ENCODE measurements at regions not wholly inside any gene's neighbourhood (a gene's known extent, or its start where the extent isn't known, plus 50 kb on each side); places are given as distances from the start of the nearest gene placed in this dataset.

DNA sequence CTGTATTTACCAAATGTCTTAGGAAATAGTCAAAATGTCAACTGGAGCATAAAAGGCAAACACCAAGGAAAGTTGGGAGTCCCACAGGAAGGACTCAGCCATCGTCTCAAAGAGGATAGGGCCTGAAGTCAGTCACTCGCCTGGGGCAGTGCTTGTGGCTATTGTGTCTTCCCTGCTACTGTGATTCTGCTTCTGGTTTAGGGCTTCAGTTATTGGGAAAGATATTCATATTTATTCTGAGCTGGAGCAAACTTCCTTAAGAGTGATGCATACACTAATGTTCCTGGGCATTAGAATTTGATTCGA lies 118.1 kb downstream of the EDEM1 start:
- no peak for DNase-seq

- DNase-seq: no peak
These were observed 121.7 kb downstream of the EDEM1 start for GRCh38 chr3:5309171-5309570.

DNA sequence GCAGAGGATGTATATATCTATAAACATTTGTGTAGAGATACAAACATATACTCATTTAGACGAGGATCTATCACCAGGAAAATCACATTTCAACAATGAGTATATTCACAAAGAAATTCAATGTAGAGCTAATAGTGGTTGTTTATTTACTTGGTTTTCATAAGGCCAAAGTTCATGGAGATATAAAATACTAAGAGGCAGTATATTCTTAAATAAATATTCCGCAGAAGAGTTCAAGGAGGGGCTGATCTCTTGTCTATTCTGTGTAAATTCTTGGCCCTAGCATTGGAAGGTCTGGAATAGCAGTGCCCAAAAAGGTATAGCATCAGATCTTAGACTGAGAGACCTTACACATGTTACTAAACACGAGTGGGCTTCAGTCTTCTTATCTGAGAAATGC lies 122.1 kb downstream of the EDEM1 start:
- no peak for DNase-seq

DNA sequence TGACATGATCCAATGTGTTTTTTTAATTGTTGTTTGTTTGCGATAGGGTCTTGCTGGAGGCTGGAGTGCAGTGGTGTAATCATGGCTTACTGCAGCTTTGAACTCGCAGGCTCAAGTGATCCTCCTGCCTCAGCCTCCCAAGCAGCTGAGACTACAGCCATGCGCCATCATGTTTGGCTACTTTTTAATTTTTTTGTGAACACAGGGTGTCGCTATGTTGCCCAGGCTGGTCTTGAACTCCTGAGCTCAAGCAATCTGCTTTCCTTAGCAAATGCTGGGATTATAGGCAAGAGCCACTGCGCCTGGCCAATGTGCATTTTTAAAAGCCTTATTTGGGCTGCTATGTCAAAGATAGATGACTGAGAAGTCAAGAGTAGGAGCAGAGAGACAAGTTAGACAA lies 123.0 kb downstream of the EDEM1 start:
- DNase-seq: no peak

DNA sequence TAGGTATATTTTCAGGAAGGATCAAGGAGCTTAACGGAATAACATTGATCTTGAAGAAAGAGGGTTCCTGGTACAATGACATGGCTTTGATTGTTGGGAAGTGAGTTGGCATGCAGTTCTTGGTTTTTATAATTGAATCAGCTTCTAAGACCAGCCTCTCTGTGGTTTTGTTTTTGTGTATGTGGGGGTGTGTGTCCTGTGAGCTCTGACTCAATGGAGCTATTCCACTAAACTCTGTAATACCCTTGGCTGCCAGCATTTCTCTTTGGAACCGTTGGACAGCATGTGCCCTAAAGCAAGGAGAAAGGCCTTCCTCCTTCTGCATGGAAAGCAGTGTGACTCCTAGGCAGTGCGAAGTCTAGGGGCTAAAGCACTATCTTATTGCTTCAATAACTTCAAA lies 124.8 kb downstream of the EDEM1 start:
- DNase-seq: no peak

- DNase-seq: no peak
These were observed 127.4 kb downstream of the EDEM1 start for GRCh38 chr3:5314897-5315296.

GRCh38 chr3:5317557-5317956 lies 130.1 kb downstream of the EDEM1 start:
- DNase-seq: no peak

- no peak for DNase-seq
These were observed 131.9 kb downstream of the EDEM1 start for GRCh38 chr3:5319454-5319853.

GRCh38 chr3:5321666-5322340 lies 134.3 kb downstream of the EDEM1 start:
- DNase-seq: no peak

DNA sequence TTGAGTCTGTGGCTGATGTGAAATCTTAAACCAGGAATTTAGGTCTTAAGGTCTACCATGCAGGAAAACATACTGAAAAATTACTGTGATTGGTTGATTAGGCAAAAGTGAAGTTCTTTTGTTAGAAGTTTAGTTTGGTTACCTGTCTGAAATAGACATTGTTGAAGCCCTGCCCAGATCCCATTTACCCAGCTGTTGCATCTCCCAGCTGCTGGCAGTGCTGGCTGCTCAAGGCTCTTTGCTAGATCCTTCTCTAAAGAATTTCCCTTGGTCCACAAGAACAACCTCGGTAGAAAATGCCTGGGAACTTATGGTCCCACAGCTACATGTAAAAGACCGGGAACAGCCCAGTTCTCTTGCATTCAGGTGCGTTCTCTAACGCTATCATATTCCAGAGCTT lies 137.3 kb downstream of the EDEM1 start:
- DNase-seq: no peak

DNA sequence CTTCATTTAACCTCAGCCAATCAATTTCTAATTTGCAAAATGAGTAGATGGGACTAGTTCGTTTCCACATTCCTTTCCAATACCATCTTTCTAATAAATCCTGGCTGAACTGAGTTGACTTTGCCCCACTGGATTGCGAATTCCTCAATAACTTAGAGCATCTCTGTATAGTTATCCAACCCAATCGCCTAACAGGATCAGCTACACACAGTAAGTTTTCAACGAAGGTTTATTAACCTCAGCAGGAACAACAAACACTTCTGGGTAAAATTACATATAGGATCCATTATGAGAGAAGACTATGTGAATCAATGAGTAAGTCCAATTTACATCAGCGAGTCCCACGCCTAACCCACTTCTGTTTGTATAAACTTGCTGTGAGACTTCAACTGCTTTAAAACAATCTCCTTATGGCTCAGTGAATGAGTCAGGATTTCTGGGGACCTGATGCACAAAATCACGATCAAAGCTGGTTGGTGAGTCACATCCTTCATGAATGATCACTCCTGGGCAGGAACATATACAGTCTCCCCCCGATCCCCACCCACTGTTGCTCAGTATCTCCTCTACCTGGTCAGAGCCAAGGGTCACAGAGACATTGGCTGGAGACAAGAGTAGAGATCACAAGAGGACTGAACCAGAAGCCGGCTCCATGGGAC lies 142.8 kb downstream of the EDEM1 start:
- DNase-seq: peak; percentile 56

GRCh38 chr3:5331567-5332269 lies 144.2 kb downstream of the EDEM1 start:
- DNase-seq: no peak

GRCh38 chr3:5332270-5332956 lies 144.9 kb downstream of the EDEM1 start:
- DNase-seq: no peak

- no peak for DNase-seq
These were observed 152.5 kb downstream of the EDEM1 start for GRCh38 chr3:5339967-5340535.

- no peak for DNase-seq
These were observed 154.1 kb downstream of the EDEM1 start for GRCh38 chr3:5341610-5342009.

GRCh38 chr3:5343459-5343858 lies 156.0 kb downstream of the EDEM1 start:
- DNase-seq: no peak

GRCh38 chr3:5344707-5345106 lies 157.2 kb downstream of the EDEM1 start:
- no peak for DNase-seq

- DNase-seq: no peak
These were observed 160.0 kb downstream of the EDEM1 start for GRCh38 chr3:5347486-5347885.

DNA sequence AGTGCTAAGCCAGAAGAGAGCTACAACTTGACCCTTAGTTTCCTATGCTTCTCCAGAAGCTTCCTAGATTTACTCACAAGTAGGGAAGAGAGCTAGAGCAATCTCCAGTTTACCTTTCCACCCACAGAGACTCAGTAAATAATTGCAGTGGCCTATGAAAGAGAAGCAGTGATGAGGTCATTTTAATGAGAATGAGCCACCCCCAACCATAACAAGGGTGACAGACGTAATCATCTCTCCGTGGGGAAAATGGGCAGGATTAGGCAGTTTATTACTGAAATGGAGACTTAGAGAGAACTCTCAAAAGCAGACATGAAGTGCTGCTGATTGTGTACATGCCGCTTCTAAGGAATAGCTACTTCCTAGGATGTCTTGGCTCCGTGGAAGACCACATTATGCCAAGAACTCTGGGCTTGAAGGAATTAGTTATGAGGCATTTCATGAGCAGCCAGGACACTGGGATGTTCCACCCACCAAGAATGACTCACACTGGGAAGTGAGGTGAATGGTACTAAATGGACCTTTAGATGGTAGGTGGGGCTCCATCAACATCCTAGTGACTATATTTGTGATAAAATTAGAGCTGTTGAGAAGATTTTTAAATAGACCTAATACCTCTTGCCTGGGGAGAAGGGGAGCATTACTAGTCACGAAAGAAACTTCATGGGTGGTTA lies 160.9 kb downstream of the EDEM1 start:
- DNase-seq: no peak

- no peak for DNase-seq
These were observed 161.8 kb downstream of the EDEM1 start for GRCh38 chr3:5349343-5349742.

DNA sequence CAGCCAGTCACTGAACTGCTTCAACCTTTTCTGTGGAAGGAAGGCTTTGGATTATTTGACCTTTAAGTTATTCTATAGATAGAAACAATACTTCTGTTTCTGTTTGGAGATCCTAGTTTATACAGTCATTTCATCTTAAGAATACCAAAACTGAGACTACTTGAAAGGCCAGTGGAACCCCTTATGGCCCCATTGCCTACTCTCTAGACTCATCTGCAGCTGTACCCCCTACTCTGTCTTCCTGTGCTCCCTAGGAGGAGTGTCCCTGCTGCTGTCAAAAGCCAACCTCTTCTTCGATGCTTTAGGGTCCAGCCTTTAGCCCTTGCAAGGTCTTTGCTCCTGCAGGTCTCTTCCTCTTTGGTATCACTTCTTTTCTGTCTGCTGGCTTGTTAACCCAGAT lies 169.6 kb downstream of the EDEM1 start:
- DNase-seq: no peak

- no peak for DNase-seq
These were observed 171.4 kb downstream of the EDEM1 start for GRCh38 chr3:5358911-5359310.

DNA sequence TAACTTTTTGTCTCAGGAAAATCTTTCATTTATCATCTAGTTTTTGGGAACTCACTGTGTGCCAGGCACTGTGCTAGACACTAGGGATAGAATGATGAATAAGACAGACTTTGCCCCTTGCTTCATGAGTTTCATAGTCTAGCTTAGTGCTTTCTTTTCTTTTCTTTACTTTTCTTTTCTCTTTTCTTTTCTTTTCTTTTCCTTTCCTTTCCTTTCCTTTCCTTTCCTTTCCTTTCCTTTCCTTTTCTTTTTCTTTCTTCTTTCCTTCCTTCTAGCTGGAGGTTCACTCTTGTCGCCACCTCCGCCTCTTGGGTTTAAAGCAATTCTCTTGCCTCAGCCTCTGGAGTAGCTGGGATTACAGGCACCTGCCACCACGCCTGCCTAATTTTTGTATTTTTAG lies 172.9 kb downstream of the EDEM1 start:
- DNase-seq: no peak

Data from stimulated activated CD8-positive, alpha-beta memory T cell treated with anti-CD3 and anti-CD28 coated beads, Interleukin-4, amount 100 ng/mL, for 48 hours (primary cell).